Loucy (cell line): ENCODE measurements at regions not wholly inside any gene's neighbourhood (a gene's known extent, or its start where the extent isn't known, plus 50 kb on each side); places are given as distances from the start of the nearest gene placed in this dataset.
"Not testable (repeated sequence)": the region's sequence is repeated elsewhere in the genome, so short reads cannot be mapped to it uniquely, and the experiment has no call there.

Source experiments
- H2AFZ ChIP-seq: fragments of 200-600 bp; sonication (generic); 2 replicates; pipeline ENCODE4 v1.6.0; 2016; ENCODE audit warnings: antibody characterized with exemption, mild to moderate bottlenecking, low read length, moderate library complexity
- H3F3A ChIP-seq: fragments of 200-600 bp; 2 replicates; pipeline ENCODE4 v1.6.0; 2016; ENCODE audit warnings: antibody characterized with exemption, low read depth, mild to moderate bottlenecking
- H3K27me3 ChIP-seq: fragments of 200-600 bp; sonication (generic); 2 replicates; pipeline ENCODE4 v1.6.1; 2014; ENCODE audit warnings: low read length, mild to moderate bottlenecking; ENCODE audit not compliant: insufficient read depth, poor library complexity, severe bottlenecking
- H3K36me3 ChIP-seq: fragments of 200-600 bp; sonication (generic); 2 replicates; pipeline ENCODE4 v1.6.1; 2016; ENCODE audit warnings: low read length; ENCODE audit not compliant: insufficient read depth
- H3K4me1 ChIP-seq: fragments of 200-600 bp; sonication (generic); 2 replicates; pipeline ENCODE4 v1.5.1; 2014; ENCODE audit warnings: low read length, mild to moderate bottlenecking; ENCODE audit not compliant: insufficient read depth, poor library complexity, severe bottlenecking
- H3K4me2 ChIP-seq: fragments of 200-600 bp; sonication (generic); 2 replicates; pipeline ENCODE4 v1.6.0; 2014; ENCODE audit warnings: antibody characterized with exemption, low read length, low read depth, mild to moderate bottlenecking; ENCODE audit not compliant: poor library complexity, severe bottlenecking
- H3K4me3 ChIP-seq: fragments of 200-600 bp; sonication (generic); 2 replicates; pipeline ENCODE4 v1.5.1; 2014; ENCODE audit warnings: low read length, mild to moderate bottlenecking, mixed read lengths; ENCODE audit not compliant: poor library complexity, severe bottlenecking
- H3K79me2 ChIP-seq: fragments of 200-600 bp; sonication (generic); 2 replicates; pipeline ENCODE4 v1.6.1; 2014; ENCODE audit warnings: low read length; ENCODE audit not compliant: insufficient read depth
- H3K9ac ChIP-seq: fragments of 200-600 bp; sonication (generic); 2 replicates; pipeline ENCODE4 v1.6.0; 2014; ENCODE audit warnings: mild to moderate bottlenecking, low read depth, low read length, moderate library complexity; ENCODE audit not compliant: poor library complexity, severe bottlenecking
- H3K9me2 ChIP-seq: fragments of 200-600 bp; sonication (generic); replicated peaks from 2 replicates; pipeline ENCODE4 v1.6.1; 2016; ENCODE audit warnings: low read depth, low read length, mixed read lengths
- H3K9me3 ChIP-seq: fragments of 200-600 bp; sonication (generic); 2 replicates; pipeline ENCODE4 v1.6.1; 2014; ENCODE audit warnings: mild to moderate bottlenecking, antibody characterized with exemption, low read length, low read depth; ENCODE audit not compliant: insufficient read depth
- H4K20me1 ChIP-seq: fragments of 200-600 bp; sonication (generic); 2 replicates; pipeline ENCODE4 v1.6.0; 2014; ENCODE audit warnings: antibody characterized with exemption, low read length, mild to moderate bottlenecking; ENCODE audit not compliant: insufficient read depth, poor library complexity, severe bottlenecking
- EZH2phosphoT487 ChIP-seq: fragments of 200-600 bp; IDR thresholded peaks from 2 replicates; pipeline ENCODE4 v1.6.1; 2018; ENCODE audit warnings: antibody characterized with exemption, mild to moderate bottlenecking, moderate library complexity, borderline replicate concordance
- TF ChIP-seq, protein P1 (sequence below): fragments of 200-600 bp; sonication (generic); conservative IDR thresholded peaks from 2 replicates; pipeline ENCODE4 v1.5.1; 2014; ENCODE audit warnings: mild to moderate bottlenecking, antibody characterized with exemption, low read length

DNA sequence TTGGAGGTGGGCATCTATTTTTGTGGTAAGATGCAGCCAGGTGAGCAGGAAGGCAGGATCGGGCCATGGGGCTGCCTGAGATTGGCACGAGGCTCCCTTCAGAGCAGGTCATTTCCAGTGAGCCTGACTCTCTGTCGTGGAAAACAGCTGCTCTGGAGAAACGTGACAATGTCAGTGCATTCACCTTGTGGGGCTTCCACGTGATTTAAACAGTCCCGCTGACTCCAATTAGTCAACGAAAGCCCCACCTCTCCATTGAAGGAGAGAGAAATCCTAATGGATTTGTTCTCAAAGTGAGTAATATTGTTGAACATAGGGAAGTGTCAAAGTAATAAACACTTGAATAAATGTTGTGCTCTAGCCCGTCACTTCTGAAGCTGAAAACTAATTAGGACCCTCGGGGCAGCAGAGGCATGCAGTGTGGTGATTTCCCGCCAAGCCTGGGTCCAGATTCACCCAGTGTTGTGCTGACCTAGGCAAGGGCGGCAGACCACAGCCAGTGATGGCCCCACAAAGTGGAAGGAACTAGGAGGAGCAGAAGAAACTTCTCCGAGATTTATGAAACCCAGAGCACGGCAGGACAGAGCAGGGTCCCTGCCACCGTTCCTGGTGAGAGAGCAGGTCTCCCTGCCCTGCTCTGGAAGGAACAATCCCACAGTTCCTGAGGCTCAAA lies 172.5 kb upstream of the C1orf174 start:
- Histone ChIP-seq H3K9me3 (no peaks in the 10 kb centered on the region), H3F3A (no peaks in the 10 kb centered on the region), H2AFZ (no peak overlapping the region), H3K9me2 (no peaks in the 10 kb centered on the region), H3K4me3 (no peak overlapping the region), H3K27me3 (no peaks in the 10 kb centered on the region), H3K79me2 (no peaks in the 10 kb centered on the region), H3K4me1 (no peaks in the 10 kb centered on the region), H3K9ac (no peak overlapping the region), H3K4me2 (no peak overlapping the region), H3K36me3 (no peaks in the 10 kb centered on the region), H4K20me1 (no peaks in the 10 kb centered on the region)
- no peak for TF ChIP-seq EZH2phosphoT487
- TF ChIP-seq, protein P1, sequence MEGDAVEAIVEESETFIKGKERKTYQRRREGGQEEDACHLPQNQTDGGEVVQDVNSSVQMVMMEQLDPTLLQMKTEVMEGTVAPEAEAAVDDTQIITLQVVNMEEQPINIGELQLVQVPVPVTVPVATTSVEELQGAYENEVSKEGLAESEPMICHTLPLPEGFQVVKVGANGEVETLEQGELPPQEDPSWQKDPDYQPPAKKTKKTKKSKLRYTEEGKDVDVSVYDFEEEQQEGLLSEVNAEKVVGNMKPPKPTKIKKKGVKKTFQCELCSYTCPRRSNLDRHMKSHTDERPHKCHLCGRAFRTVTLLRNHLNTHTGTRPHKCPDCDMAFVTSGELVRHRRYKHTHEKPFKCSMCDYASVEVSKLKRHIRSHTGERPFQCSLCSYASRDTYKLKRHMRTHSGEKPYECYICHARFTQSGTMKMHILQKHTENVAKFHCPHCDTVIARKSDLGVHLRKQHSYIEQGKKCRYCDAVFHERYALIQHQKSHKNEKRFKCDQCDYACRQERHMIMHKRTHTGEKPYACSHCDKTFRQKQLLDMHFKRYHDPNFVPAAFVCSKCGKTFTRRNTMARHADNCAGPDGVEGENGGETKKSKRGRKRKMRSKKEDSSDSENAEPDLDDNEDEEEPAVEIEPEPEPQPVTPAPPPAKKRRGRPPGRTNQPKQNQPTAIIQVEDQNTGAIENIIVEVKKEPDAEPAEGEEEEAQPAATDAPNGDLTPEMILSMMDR, result no peak

DNA sequence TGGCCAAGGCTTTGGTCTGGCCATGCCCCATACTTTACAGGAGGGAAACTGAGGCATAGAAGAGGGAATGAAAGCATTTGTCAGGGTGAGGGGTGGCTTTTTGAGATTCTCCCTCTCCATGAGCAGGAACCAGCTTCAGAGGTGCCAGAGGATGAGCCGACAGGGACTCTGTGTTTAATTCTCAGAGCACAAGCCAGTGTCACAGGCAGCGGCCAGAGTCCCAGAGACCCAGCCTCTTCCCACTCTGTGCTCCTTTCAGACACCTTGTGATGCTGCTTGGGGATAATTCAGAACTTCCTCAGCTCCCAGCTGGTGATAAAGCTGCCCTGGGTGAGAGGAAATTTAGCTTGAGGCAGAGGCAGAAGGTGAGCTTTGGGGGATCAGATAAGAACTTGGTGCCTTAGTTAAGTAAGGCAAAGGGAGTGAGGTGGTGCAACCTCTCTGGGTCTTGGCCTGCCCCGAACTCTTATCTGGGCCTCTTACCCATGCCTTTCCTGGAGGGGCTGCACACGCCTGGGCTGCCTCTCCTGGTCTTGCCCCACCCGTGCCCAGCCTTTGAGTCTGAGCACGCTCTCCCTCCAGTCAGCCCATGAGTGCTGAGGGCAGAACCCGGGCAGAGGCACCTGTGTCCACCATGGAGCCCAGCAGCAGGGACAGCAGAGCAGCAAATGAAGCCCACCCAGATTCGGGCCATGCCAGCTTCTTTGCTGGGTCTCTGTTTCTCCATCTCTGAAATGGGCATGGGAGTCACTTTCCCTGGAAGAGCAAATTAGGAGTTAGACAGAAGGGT lies 175.6 kb upstream of the C1orf174 start:
- H3K9ac ChIP-seq, result no peak overlapping the region
- H3K4me2 ChIP-seq, result no peak overlapping the region
- no peak overlapping the region for H2AFZ ChIP-seq
- no peaks in the 10 kb centered on the region for H4K20me1 ChIP-seq
- no peaks in the 10 kb centered on the region for H3K36me3 ChIP-seq
- H3K79me2 ChIP-seq, result no peaks in the 10 kb centered on the region
- TF ChIP-seq, protein P1, result no peak
- TF ChIP-seq EZH2phosphoT487, result no peak
- no peak overlapping the region for H3K4me3 ChIP-seq
- no peaks in the 10 kb centered on the region for H3K9me3 ChIP-seq
- no peaks in the 10 kb centered on the region for H3K4me1 ChIP-seq
- no peaks in the 10 kb centered on the region for H3K27me3 ChIP-seq
- no peaks in the 10 kb centered on the region for H3F3A ChIP-seq
- no peaks in the 10 kb centered on the region for H3K9me2 ChIP-seq

DNA sequence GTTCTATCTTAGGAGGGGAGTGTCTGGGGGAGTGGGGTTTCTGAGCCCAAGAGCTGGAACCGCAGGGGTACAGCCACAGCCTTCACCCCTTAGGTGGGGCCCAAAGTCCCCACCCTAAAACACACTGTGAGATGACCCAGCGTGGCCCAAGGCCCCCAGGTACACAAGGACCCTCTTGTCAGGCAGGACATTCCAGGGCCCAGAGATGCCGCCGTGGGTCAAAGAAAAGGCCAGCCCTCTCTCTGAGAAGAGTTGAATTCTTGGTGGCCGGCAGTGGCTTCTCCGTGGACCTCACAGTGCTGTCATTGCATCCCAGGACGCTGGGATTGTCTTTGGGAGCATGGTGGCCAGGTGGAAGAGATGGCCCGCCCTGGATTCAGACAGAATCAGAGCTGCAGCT lies 176.3 kb upstream of the C1orf174 start:
- no peaks in the 10 kb centered on the region for H3K4me1 ChIP-seq
- no peaks in the 10 kb centered on the region for H3K79me2 ChIP-seq
- H4K20me1 ChIP-seq, result no peaks in the 10 kb centered on the region
- H3K27me3 ChIP-seq, result no peaks in the 10 kb centered on the region
- no peaks in the 10 kb centered on the region for H3F3A ChIP-seq
- no peak overlapping the region for H3K4me3 ChIP-seq
- no peak overlapping the region for H3K4me2 ChIP-seq
- H2AFZ ChIP-seq, result no peak overlapping the region
- H3K9me2 ChIP-seq, result no peaks in the 10 kb centered on the region
- no peaks in the 10 kb centered on the region for H3K9me3 ChIP-seq
- H3K36me3 ChIP-seq, result no peaks in the 10 kb centered on the region
- no peak for TF ChIP-seq EZH2phosphoT487
- TF ChIP-seq, protein P1, result no peak
- H3K9ac ChIP-seq, result no peak overlapping the region

DNA sequence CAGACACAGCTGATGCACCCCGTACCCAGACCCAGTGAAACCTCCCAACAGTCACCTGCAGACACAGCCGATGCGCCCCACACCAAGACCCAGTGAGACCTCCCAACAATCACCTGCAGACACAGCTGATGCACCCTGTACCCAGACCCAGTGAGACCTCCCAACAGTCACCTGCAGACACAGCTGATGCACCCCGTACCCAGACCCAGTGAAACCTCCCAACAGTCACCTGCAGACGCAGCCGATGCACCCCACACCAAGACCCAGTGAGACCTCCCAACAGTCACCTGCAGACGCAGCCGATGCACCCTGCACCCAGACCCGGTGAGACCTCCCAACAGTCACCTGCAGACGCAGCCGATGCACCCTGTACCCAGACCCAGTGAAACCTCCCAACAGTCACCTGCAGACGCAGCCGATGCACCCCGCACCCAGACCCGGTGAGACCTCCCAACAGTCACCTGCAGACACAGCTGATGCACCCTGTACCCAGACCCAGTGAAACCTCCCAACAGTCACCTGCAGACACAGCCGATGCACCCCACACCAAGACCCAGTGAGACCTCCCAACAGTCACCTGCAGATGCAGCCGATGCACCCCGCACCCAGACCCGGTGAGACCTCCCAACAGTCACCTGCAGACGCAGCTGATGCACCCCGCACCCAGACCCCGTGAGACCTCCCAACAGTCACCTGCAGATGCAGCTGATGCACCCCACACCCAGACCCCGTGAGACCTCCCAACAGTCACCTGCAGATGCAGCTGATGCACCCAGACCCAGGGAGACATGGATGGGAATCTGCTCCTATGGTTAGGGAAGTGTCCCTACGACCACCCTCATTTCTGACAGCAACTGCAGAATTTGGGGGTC lies 178.3 kb upstream of the C1orf174 start:
- H3K4me2 ChIP-seq, H3K79me2 ChIP-seq, H3F3A ChIP-seq, H3K27me3 ChIP-seq, H3K9ac ChIP-seq, H3K4me1 ChIP-seq, H2AFZ ChIP-seq, H4K20me1 ChIP-seq, H3K9me2 ChIP-seq, H3K9me3 ChIP-seq, H3K36me3 ChIP-seq, H3K4me3 ChIP-seq: not testable (repeated sequence)
